PFSK-1 (cell line): ENCODE measurements at regions not wholly inside any gene's neighbourhood (a gene's known extent, or its start where the extent isn't known, plus 50 kb on each side); places are given as distances from the start of the nearest gene placed in this dataset.

Experiments
- POLR2AphosphoS5 ChIP-seq: IDR thresholded peaks from 2 replicates; pipeline ENCODE4 v1.6.1; 2012; ENCODE audit warnings: low read depth, mild to moderate bottlenecking, control low read depth, low read length, moderate library complexity
- REST ChIP-seq, 2 experiments: IDR thresholded peaks; 2 replicates each; pipeline versions ENCODE4 v1.6.1 to v1.8.0; 2011 to 2012; ENCODE audit warnings: low read depth in 2 of 2, low read length in 2 of 2, control low read depth in 1 of 2, inconsistent platforms in 1 of 2, mild to moderate bottlenecking in 1 of 2, moderate library complexity in 1 of 2; ENCODE audit not compliant: insufficient read depth in 1 of 2
- TAF1 ChIP-seq: IDR thresholded peaks from 2 replicates; pipeline ENCODE4 v1.6.1; 2012; ENCODE audit warnings: low read length, control low read depth, borderline replicate concordance; ENCODE audit not compliant: insufficient read depth

GRCh38 chr1:110816945-110817344 lies 56.0 kb upstream of the CD53 start:
- TF ChIP-seq REST (IDR thresholded peaks at IDR 0.05; ENCODE audit: insufficient read depth in 1 of 2, low read depth in 2 of 2, low read length in 2 of 2) (no peak), POLR2AphosphoS5 (no peak), TAF1 (no peak)
